ENCODE measurements at regions not wholly inside any gene's neighbourhood (a gene's known extent, or its start where the extent isn't known, plus 50 kb on each side); places are given as distances from the start of the nearest gene placed in this dataset.

DNA sequence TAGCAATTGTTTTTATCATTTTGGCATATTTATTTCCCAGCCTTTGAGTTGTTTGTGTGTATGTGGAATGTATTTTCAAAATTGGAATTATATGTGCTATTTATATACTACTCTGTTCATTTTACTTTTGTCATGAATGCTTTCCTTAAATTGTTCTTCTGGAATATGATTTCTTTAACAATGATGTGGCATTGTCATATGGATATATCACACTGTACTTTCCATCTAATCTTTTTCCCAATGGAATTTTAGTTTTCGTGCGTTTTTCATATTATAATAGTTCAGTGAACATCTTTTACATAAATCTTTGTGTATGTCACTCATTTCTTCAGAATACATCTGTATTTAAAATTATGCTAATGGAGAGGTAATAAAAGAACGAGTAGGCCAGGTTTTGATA is 980.1 kb upstream of the WWC1 start:
- Histone ChIP-seq H3K36me3 (no peaks in the 10 kb centered on the region), H3K4me1 (no peaks in the 10 kb centered on the region), H3K27me3 (no peaks in the 10 kb centered on the region), H3K4me3 (no peak overlapping the region), H3K27ac (no peak overlapping the region), H3K9me3 (no peaks in the 10 kb centered on the region)
- intact Hi-C loops (cut with DNase I; ENCODE audit: low total_unique reads) = no loop called here
- in situ Hi-C loops (cut with MboI; ENCODE audit: low pct_ligation_motif_present in 1 of 4, low pct_unique_long_range_greater_than_20kb in 1 of 4, low sequenced_read_pairs in 3 of 4) = no loop called here
- no peak for TF ChIP-seq POLR2A (IDR thresholded peaks at IDR 0.05)
- TF ChIP-seq, protein P1, sequence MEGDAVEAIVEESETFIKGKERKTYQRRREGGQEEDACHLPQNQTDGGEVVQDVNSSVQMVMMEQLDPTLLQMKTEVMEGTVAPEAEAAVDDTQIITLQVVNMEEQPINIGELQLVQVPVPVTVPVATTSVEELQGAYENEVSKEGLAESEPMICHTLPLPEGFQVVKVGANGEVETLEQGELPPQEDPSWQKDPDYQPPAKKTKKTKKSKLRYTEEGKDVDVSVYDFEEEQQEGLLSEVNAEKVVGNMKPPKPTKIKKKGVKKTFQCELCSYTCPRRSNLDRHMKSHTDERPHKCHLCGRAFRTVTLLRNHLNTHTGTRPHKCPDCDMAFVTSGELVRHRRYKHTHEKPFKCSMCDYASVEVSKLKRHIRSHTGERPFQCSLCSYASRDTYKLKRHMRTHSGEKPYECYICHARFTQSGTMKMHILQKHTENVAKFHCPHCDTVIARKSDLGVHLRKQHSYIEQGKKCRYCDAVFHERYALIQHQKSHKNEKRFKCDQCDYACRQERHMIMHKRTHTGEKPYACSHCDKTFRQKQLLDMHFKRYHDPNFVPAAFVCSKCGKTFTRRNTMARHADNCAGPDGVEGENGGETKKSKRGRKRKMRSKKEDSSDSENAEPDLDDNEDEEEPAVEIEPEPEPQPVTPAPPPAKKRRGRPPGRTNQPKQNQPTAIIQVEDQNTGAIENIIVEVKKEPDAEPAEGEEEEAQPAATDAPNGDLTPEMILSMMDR (IDR thresholded peaks at IDR 0.05) = no peak
- no peak for TF ChIP-seq POLR2AphosphoS5 (IDR thresholded peaks at IDR 0.05)
- TF ChIP-seq EP300 (IDR thresholded peaks at IDR 0.05; ENCODE audit: low read depth) = no peak
- DNase-seq = no peak
- WGBS, 2 donors (ENCODE audit: low coverage in 1 of 2) = 74 to 81% methylated on average over 3 of the region's 3 CpGs

- no peaks in the 10 kb centered on the region for H3K36me3 ChIP-seq
- intact Hi-C loops (cut with DNase I; ENCODE audit: low total_unique reads) = no loop called here
- no peaks in the 10 kb centered on the region for H3K9me3 ChIP-seq
- in situ Hi-C loops (cut with MboI; ENCODE audit: low pct_ligation_motif_present in 1 of 4, low pct_unique_long_range_greater_than_20kb in 1 of 4, low sequenced_read_pairs in 3 of 4) = no loop called here
- TF ChIP-seq, protein P1 (IDR thresholded peaks at IDR 0.05) = no peak
- TF ChIP-seq POLR2A (IDR thresholded peaks at IDR 0.05) (no peak), POLR2AphosphoS5 (IDR thresholded peaks at IDR 0.05) (no peak), EP300 (IDR thresholded peaks at IDR 0.05; ENCODE audit: low read depth) (no peak)
- WGBS, 2 donors (ENCODE audit: low coverage in 1 of 2) = 45 to 65% methylated on average over 2 to 3 of the region's 3 CpGs
- H3K27ac ChIP-seq = no peak overlapping the region
- no peak overlapping the region for H3K4me3 ChIP-seq
- H3K4me1 ChIP-seq = no peaks in the 10 kb centered on the region
- no peaks in the 10 kb centered on the region for H3K27me3 ChIP-seq
- no peak for DNase-seq
These were observed 979.2 kb upstream of the WWC1 start for GRCh38 chr5:167312225-167312624.

DNA sequence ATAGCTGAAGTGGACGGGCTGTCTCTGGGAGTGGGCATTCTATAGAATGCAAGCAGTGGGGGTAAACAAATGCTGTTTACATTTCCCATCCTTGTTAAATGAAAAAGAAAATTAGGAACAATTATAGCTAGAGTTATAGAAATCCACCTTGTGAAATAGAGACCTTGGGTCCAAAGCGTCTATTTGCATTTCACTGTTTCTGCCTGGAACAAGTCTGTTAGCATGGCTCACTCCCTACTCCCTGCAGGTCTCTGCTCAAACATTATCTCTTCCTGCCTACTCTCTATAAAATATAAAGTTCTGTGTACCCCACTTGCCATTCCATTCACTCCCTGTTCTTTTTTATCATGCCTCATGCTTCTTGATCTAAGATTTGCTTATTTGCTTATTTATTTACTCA is 975.7 kb upstream of the WWC1 start:
- no peaks in the 10 kb centered on the region for H3K9me3 ChIP-seq
- no peak overlapping the region for H3K4me3 ChIP-seq
- no peak overlapping the region for H3K27ac ChIP-seq
- TF ChIP-seq, protein P1 (IDR thresholded peaks at IDR 0.05) = no peak
- no peak for TF ChIP-seq POLR2A (IDR thresholded peaks at IDR 0.05)
- TF ChIP-seq EP300 (IDR thresholded peaks at IDR 0.05; ENCODE audit: low read depth) = no peak
- TF ChIP-seq POLR2AphosphoS5 (IDR thresholded peaks at IDR 0.05) = no peak
- WGBS, 2 donors (ENCODE audit: low coverage in 1 of 2) = 72 to 88% methylated on average over 2 of the region's 2 CpGs
- H3K27me3 ChIP-seq = no peaks in the 10 kb centered on the region
- H3K36me3 ChIP-seq = no peaks in the 10 kb centered on the region
- intact Hi-C loops (cut with DNase I; ENCODE audit: low total_unique reads) = no loop called here
- no peak for DNase-seq
- no peaks in the 10 kb centered on the region for H3K4me1 ChIP-seq
- in situ Hi-C loops (cut with MboI; ENCODE audit: low pct_ligation_motif_present in 1 of 4, low pct_unique_long_range_greater_than_20kb in 1 of 4, low sequenced_read_pairs in 3 of 4) = no loop called here

GRCh38 chr5:167317884-167318283 is 973.6 kb upstream of the WWC1 start:
- Histone ChIP-seq H3K4me3 (no peak overlapping the region), H3K36me3 (no peaks in the 10 kb centered on the region), H3K9me3 (no peaks in the 10 kb centered on the region), H3K27me3 (no peaks in the 10 kb centered on the region), H3K27ac (no peak overlapping the region), H3K4me1 (no peaks in the 10 kb centered on the region)
- no peak for DNase-seq
- TF ChIP-seq POLR2AphosphoS5 (IDR thresholded peaks at IDR 0.05) (no peak), EP300 (IDR thresholded peaks at IDR 0.05; ENCODE audit: low read depth) (no peak), POLR2A (IDR thresholded peaks at IDR 0.05) (no peak)
- TF ChIP-seq, protein P1 (IDR thresholded peaks at IDR 0.05) = no peak
- intact Hi-C loops (cut with DNase I; ENCODE audit: low total_unique reads) = no loop called here
- in situ Hi-C loops (cut with MboI; ENCODE audit: low pct_ligation_motif_present in 1 of 4, low pct_unique_long_range_greater_than_20kb in 1 of 4, low sequenced_read_pairs in 3 of 4) = no loop called here
- WGBS, 2 donors (ENCODE audit: low coverage in 1 of 2) = 68 to 74% methylated on average over 3 of the region's 3 CpGs

All from transverse colon (tissue), 4 donors.